ENCODE measurements at regions not wholly inside any gene's neighbourhood (a gene's known extent, or its start where the extent isn't known, plus 50 kb on each side); places are given as distances from the start of the nearest gene placed in this dataset.

GRCh38 chr17:53687324-53687723, 135.4 kb upstream of the KIF2B start:
- no peaks in the 10 kb centered on the region for H3K27me3 ChIP-seq (ENCODE audit: insufficient read depth)
- H3K27ac ChIP-seq (ENCODE audit: low read depth in 2 of 2, low read length in 1 of 2): no peak overlapping the region
- DNase-seq: no peak
- ChIA-PET POLR2A (interaction anchor here (0.6 kb wide), 1 partner anchor 22 kb away, joined by 3 read pairs; no protein-coding TSS in a partner anchor), CTCF (no interaction called here)
- TF ChIP-seq YY1 (IDR thresholded peaks at IDR 0.05; ENCODE audit: low read depth): no peak
- TF ChIP-seq NFIC (IDR thresholded peaks at IDR 0.05; ENCODE audit: borderline replicate concordance): no peak
- no peak for TF ChIP-seq ZBTB33 (IDR thresholded peaks at IDR 0.05; ENCODE audit: borderline replicate concordance, low read depth)
- no peak for TF ChIP-seq REST (IDR thresholded peaks at IDR 0.05; ENCODE audit: low read depth, low read length)
- TF ChIP-seq TCF12 (IDR thresholded peaks at IDR 0.05): no peak
- TF ChIP-seq MXI1 (IDR thresholded peaks at IDR 0.05; ENCODE audit: low read depth, low read length): no peak
- no peak overlapping the region for H3K4me2 ChIP-seq
- WGBS (ENCODE audit: low lambda C conversion rate): 43% methylated on average over 3 of the region's 3 CpGs
- no peaks in the 10 kb centered on the region for H3K4me1 ChIP-seq (ENCODE audit: control insufficient read depth in 1 of 2, insufficient read depth in 2 of 2, low read depth in 1 of 2, low read length in 1 of 2)
- no peak overlapping the region for H2AFZ ChIP-seq (ENCODE audit: low read depth)
- H3F3A ChIP-seq (replicated peaks; ENCODE audit: insufficient read depth): no peaks in the 10 kb centered on the region
- no peaks in the 10 kb centered on the region for H3K79me2 ChIP-seq (ENCODE audit: insufficient read depth)
- no peaks in the 10 kb centered on the region for H3K36me3 ChIP-seq (replicated peaks in 1 of 2; ENCODE audit: control insufficient read depth in 1 of 2, insufficient read depth in 2 of 2, low read length in 1 of 2)
- no peaks in the 10 kb centered on the region for H3K9me3 ChIP-seq
- no peak overlapping the region for H3K4me3 ChIP-seq (ENCODE audit: low read depth in 2 of 2, low read length in 1 of 2)
- no peaks in the 10 kb centered on the region for H4K20me1 ChIP-seq (ENCODE audit: insufficient read depth)
- no peak overlapping the region for H3K9ac ChIP-seq
- no peaks in the 10 kb centered on the region for H3K9me2 ChIP-seq

GRCh38 chr17:53680745-53681144, 142.0 kb upstream of the KIF2B start:
- Histone ChIP-seq H3K9me3 (no peaks in the 10 kb centered on the region; the same call in 1 of the 2 replicates), H3K36me3 (replicated peaks in 1 of 2; ENCODE audit: control insufficient read depth in 1 of 2, insufficient read depth in 2 of 2, low read length in 1 of 2) (no peaks in the 10 kb centered on the region), H3K4me3 (ENCODE audit: low read depth in 2 of 2, low read length in 1 of 2) (no peak overlapping the region), H3K9ac (no peak overlapping the region), H3F3A (replicated peaks; ENCODE audit: insufficient read depth) (no peaks in the 10 kb centered on the region), H3K27me3 (ENCODE audit: insufficient read depth) (no peaks in the 10 kb centered on the region), H2AFZ (ENCODE audit: low read depth) (no peak overlapping the region), H3K4me2 (no peak overlapping the region), H3K27ac (ENCODE audit: low read depth in 2 of 2, low read length in 1 of 2) (no peak overlapping the region), H3K79me2 (ENCODE audit: insufficient read depth) (no peaks in the 10 kb centered on the region), H3K9me2 (no peaks in the 10 kb centered on the region), H4K20me1 (ENCODE audit: insufficient read depth) (no peaks in the 10 kb centered on the region), H3K4me1 (ENCODE audit: control insufficient read depth in 1 of 2, insufficient read depth in 2 of 2, low read depth in 1 of 2, low read length in 1 of 2) (no peaks in the 10 kb centered on the region)
- TF ChIP-seq MAX (IDR thresholded peaks at IDR 0.05; ENCODE audit: low read depth): no peak
- TF ChIP-seq POLR2AphosphoS5 (IDR thresholded peaks at IDR 0.05; ENCODE audit: low read depth, low read length): no peak
- no peak for TF ChIP-seq PBX3 (IDR thresholded peaks at IDR 0.05)
- TF ChIP-seq TEAD4 (IDR thresholded peaks at IDR 0.05; ENCODE audit: borderline replicate concordance, insufficient read depth): no peak
- POLR2A ChIA-PET: no interaction called here
- CTCF ChIA-PET: no interaction called here
- no peak for DNase-seq
- 29% methylated on average over 1 of the region's 1 CpG for WGBS (ENCODE audit: low lambda C conversion rate)
